HG03095 (cell line): ENCODE measurements at regions not wholly inside any gene's neighbourhood (a gene's known extent, or its start where the extent isn't known, plus 50 kb on each side); places are given as distances from the start of the nearest gene placed in this dataset.

Source experiments
- ATAC-seq: cut with Tn5 transposase; IDR thresholded peaks from one replicate; pipeline ENCODE4 v1.9.1; 2021; ENCODE audit warnings: moderate library complexity; ENCODE audit not compliant: unreplicated experiment

GRCh38 chr15:36498916-36499315 is 80.5 kb upstream of the CDIN1 start:
- no peak for ATAC-seq

GRCh38 chr15:36499412-36500389 is 79.7 kb upstream of the CDIN1 start:
- ATAC-seq, result no peak

GRCh38 chr15:36501063-36501678 is 78.3 kb upstream of the CDIN1 start:
- peak; percentile 52 for ATAC-seq

DNA sequence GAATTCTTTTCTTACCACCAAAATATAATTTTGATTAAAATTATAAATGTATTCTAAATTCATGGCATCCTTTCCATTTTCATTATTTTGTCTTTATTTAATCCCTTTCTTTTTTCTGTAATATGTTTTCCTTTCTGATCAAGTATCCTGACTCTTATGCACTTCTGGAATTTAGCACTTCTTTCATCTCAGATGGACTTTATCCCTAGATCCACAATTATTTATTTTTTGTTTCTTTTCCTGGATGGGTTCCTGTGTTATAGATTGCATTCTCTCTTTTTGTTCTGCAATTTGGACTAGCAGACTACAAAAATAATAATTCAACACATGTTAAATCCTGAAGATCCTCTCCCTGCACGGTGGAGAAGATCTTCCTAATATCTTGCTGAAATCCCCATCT is 76.9 kb upstream of the CDIN1 start:
- ATAC-seq, result no peak

- no peak for ATAC-seq
Observed at GRCh38 chr15:36506733-36507356, 72.6 kb upstream of the CDIN1 start.

GRCh38 chr15:36507458-36507857 is 72.0 kb upstream of the CDIN1 start:
- no peak for ATAC-seq

DNA sequence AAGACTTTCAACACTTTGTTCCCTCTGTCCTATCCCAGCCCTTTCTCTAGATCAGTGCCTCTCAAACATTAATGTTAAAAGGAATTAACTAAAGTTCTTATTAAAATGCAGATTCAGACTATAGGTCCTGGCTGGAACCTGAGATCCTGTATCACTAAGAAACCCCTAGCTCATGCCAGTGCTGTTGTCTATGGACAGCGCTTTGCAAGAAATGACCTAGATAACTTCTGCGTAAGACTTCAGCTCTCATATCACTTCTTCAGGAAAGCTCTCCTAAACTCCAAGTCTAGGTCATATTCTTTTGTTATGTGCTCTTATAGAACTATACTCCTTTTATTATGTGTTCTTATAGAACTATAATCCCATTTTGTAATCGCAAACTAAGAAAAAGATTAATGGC is 67.8 kb upstream of the CDIN1 start:
- ATAC-seq, result no peak

- ATAC-seq, result no peak
Observed at GRCh38 chr15:36517758-36518157, 61.7 kb upstream of the CDIN1 start.

- no peak for ATAC-seq
Observed at GRCh38 chr15:36519067-36519466, 60.4 kb upstream of the CDIN1 start.

DNA sequence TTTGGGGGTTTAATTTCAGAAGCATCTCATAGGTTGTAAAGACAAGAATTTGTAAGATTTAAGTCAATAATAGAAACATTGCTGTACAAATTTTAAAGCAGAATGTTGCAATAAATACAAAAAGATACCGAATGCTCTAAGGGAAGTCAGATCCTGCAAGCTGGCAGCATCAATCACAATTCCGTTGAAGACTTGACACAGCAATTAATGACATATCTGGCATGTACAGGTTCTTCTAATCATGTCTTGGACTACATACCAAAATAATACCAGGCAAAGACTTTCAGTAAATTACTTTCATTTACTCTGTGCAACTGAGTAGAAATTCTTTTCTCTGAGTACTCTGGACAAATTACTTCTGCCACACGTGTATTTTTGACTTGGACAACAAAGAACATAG is 54.0 kb upstream of the CDIN1 start:
- ATAC-seq, result no peak

DNA sequence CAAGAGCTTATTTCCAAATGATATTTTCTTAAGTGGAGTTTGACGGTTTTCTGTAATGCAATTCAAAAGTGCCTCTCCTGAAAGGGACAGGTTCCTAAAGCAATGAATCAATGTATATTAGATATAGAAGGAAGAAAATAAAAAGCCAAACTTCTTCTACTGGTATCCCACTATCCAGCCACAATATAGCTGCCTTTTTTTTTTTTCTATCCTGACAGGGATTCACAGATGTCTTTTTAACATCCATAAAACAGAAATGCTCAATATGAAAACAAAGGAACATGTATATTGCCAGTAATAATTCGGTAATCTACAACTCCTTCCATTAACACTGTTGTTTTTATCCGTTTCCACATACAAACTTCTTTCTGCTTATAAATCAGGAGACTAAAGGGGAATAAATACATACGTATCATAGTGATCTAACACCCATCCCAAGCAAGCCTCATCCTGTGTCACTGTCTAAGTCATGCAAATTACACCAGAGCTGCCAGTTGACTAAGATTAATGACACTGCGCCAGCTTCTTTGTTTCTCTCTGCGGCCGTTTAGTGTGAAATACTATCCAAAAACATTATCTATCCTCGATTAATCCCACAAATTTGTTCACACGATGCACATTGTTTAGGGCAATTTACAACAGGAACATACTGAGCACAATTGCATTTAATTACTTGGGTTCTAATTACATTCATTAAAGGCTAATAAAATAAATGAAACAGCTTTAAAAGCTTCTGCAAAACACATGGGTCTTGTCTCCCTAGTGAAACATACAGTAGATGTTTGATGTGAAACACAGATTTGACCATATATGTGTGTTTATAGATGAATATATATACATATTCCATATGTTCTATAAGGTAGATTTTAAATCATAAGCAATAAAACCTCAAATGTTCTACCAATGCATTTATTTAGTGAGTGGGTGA is 51.9 kb upstream of the CDIN1 start:
- ATAC-seq, result no peak

- ATAC-seq, result no peak
Observed at GRCh38 chr15:36529296-36530011, 50.0 kb upstream of the CDIN1 start.
